Transverse colon (tissue), 4 donors: ENCODE measurements at regions not wholly inside any gene's neighbourhood (a gene's known extent, or its start where the extent isn't known, plus 50 kb on each side); places are given as distances from the start of the nearest gene placed in this dataset.

Experiments
- DNase-seq: peaks from one replicate; pipeline ENCODE4 v3.0.0-alpha.2; 2019
- H3K27ac ChIP-seq, 4 donors: fragments of 200-600 bp; sonication (generic); 2 replicates each; pipeline ENCODE4 v1.5.1; 2016 to 2018; ENCODE audit warnings: inconsistent platforms in 4 of 4
- H3K27me3 ChIP-seq: fragments of 200-600 bp; sonication (generic); 2 replicates; pipeline ENCODE4 v1.5.1; 2017; ENCODE audit warnings: inconsistent platforms
- H3K36me3 ChIP-seq, 4 donors: fragments of 200-600 bp; sonication (generic); 2 replicates each; pipeline ENCODE4 v1.5.1; 2017 to 2019; ENCODE audit warnings: inconsistent platforms in 4 of 4
- H3K4me1 ChIP-seq, 4 donors: fragments of 200-600 bp; sonication (generic); 2 replicates each; pipeline ENCODE4 v1.5.1; 2017 to 2020; ENCODE audit warnings: inconsistent platforms in 4 of 4
- H3K4me3 ChIP-seq, 4 donors: fragments of 200-600 bp; sonication (generic); 1 replicate in 1 of 4; 2 replicates in 3 of 4; pipeline versions ENCODE4 v1.5.1 to v1.6.1; 2017 to 2019; ENCODE audit warnings: inconsistent platforms in 4 of 4
- H3K9me3 ChIP-seq, 2 donors: fragments of 200-600 bp; sonication (generic); 2 replicates each; pipeline ENCODE4 v1.5.1; 2017 to 2019; ENCODE audit warnings: inconsistent platforms in 2 of 2
- EP300 ChIP-seq: sonication (generic); formaldehyde crosslinking; IDR thresholded peaks from one replicate; pipeline ENCODE4 v1.6.1; 2017; ENCODE audit warnings: antibody characterized with exemption, low read depth
- POLR2A ChIP-seq: fragments of 450-650 bp; IDR thresholded peaks from one replicate; pipeline ENCODE4 v1.6.1; 2016; ENCODE audit warnings: antibody characterized with exemption, mild to moderate bottlenecking, moderate library complexity
- POLR2AphosphoS5 ChIP-seq, 3 donors: sonication (generic); formaldehyde crosslinking; IDR thresholded peaks; one replicate each; pipeline ENCODE4 v1.6.1; 2016; ENCODE audit warnings: antibody characterized with exemption in 3 of 3
- WGBS, 2 donors: methylation state at CpG; one replicate each; pipeline ENCODE4 v1.1.5; 2018; ENCODE audit warnings: low coverage in 1 of 2; 5-methylcytosine and 5-hydroxymethylcytosine counted together
- in situ Hi-C, 4 donors: fragments of 200-750 bp; cut with MboI; loops; one replicate each; pipeline versions ENCODE4 v1.15.0 to v1.15.1; 2017; ENCODE audit warnings: low sequenced_read_pairs in 3 of 4, low pct_ligation_motif_present in 1 of 4, low pct_unique_long_range_greater_than_20kb in 1 of 4
- intact Hi-C: fragments of 100-400 bp; cut with DNase I; formaldehyde crosslinking; loops from one replicate; pipeline ENCODE4 v1.15.1; 2023; ENCODE audit warnings: low total_unique reads
- TF ChIP-seq, protein P1 (sequence below), 5 experiments: fragments of 200-600 bp in 3 of 5; fragments of 450-650 bp in 2 of 5; sonication (generic) in 3 of 5; IDR thresholded peaks; 1 replicate in 2 of 5; 2 replicates in 3 of 5; pipeline ENCODE4 v1.5.1; 2016 to 2017; ENCODE audit warnings: antibody characterized with exemption in 5 of 5, inconsistent platforms in 3 of 5, mild to moderate bottlenecking in 2 of 5, moderate library complexity in 1 of 5

DNA sequence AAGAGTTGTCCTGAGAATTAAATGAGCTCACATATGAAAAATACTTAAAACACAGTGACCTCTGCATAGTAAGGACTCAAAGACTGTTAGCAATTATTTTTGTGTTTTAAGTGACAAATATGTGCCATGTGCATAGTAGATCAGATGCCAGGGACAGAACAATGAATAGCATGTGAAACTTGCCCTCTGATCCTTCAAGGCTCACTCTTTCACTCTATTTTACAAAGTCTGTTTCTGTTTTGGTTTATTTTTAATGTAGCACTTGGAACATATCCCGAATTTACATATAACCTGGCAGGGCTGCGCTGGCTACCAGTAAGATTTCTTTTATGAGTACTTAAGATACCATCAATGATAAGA lies 135.5 kb upstream of the TNFAIP3 start:
- Histone ChIP-seq H3K9me3 (no peaks in the 10 kb centered on the region), H3K27ac (no peak overlapping the region), H3K36me3 (no peaks in the 10 kb centered on the region), H3K4me1 (peaks cover 0 to 32% (median 6%) of the 10 kb centered on the region in 4 donors), H3K27me3 (no peaks in the 10 kb centered on the region), H3K4me3 (no peak overlapping the region)
- no peak for TF ChIP-seq POLR2AphosphoS5 (IDR thresholded peaks at IDR 0.05)
- intact Hi-C loops (no loop called here), in situ Hi-C loops (no loop called here)
- DNase-seq, result no peak
- WGBS, 2 donors, result 47 to 69% methylated on average over 2 of the region's 2 CpGs

DNA sequence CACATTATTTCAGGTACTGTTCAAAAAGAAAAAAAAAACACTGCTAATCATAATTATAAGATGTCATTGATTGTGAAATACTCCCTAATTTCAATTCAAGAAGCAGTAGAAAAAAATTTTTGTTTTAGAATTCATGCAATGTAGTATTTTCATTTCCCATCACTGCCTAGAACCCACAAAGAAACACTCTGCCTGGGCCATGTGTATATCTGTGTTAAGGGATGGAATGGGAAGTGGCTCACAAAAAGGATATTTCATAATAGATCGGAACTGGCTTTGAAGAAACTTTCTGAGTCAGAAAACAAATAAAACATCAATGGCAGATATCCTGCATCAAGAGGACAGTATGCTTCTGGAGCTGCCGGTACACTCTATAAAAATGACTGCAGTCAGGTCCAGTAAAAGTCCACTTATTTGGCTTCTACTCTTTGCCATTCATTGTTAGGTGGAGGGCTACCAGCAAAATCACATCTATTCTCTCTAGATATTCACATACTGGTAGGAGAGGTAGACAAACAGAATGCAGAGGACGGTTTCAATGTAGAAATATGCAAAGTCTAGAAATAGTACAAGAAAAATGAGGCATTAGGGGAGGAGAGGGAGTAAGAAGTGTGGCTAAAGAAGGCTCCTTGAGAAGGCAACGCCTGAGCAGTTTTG lies 135.0 kb upstream of the TNFAIP3 start:
- Histone ChIP-seq H3K27ac (peak overlapping the region in 1 of 4 donors; percentile 1), H3K27me3 (no peaks in the 10 kb centered on the region), H3K36me3 (no peaks in the 10 kb centered on the region), H3K4me1 (peaks cover 0 to 32% (median 6%) of the 10 kb centered on the region in 4 donors), H3K4me3 (no peak overlapping the region), H3K9me3 (no peaks in the 10 kb centered on the region)
- DNase-seq, result no peak
- no peak for TF ChIP-seq EP300
- TF ChIP-seq POLR2AphosphoS5 (IDR thresholded peaks at IDR 0.05), result peak in 1 of 3 donors; percentile 21
- intact Hi-C loops (no loop called here), in situ Hi-C loops (no loop called here)
- 43 to 45% methylated on average over 4 of the region's 4 CpGs for WGBS, 2 donors

DNA sequence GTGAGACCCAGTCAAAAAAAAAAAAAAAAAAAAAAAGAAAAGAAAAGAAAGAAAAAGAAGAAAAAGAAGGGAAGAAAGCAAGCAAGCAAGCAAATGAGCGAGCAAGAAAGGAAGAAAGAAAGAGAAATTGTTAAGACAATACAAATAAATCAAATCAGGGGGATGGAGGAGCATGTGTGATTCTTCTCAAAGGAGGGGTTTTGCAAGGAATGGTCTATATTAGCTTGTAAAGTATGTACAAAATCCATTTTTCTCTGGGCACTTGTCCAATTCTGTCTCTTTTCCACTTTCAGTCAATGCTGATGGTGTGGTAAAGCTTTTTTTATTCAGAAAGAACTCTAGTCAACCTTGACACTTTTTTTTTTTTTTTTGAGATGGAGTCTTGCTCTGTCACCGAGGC lies 133.7 kb upstream of the TNFAIP3 start:
- Histone ChIP-seq H3K4me1 (peaks cover 0 to 32% (median 6%) of the 10 kb centered on the region in 4 donors), H3K4me3 (no peak overlapping the region), H3K27me3 (no peaks in the 10 kb centered on the region), H3K36me3 (no peaks in the 10 kb centered on the region), H3K27ac (peak overlapping the region in 3 of 4 donors; percentile 15 to 52 (median 37)), H3K9me3 (no peaks in the 10 kb centered on the region)
- WGBS, 2 donors, result 86 to 96% methylated on average over 2 of the region's 2 CpGs
- intact Hi-C loops (no loop called here), in situ Hi-C loops (no loop called here)
- no peak for TF ChIP-seq EP300
- DNase-seq, result no peak

DNA sequence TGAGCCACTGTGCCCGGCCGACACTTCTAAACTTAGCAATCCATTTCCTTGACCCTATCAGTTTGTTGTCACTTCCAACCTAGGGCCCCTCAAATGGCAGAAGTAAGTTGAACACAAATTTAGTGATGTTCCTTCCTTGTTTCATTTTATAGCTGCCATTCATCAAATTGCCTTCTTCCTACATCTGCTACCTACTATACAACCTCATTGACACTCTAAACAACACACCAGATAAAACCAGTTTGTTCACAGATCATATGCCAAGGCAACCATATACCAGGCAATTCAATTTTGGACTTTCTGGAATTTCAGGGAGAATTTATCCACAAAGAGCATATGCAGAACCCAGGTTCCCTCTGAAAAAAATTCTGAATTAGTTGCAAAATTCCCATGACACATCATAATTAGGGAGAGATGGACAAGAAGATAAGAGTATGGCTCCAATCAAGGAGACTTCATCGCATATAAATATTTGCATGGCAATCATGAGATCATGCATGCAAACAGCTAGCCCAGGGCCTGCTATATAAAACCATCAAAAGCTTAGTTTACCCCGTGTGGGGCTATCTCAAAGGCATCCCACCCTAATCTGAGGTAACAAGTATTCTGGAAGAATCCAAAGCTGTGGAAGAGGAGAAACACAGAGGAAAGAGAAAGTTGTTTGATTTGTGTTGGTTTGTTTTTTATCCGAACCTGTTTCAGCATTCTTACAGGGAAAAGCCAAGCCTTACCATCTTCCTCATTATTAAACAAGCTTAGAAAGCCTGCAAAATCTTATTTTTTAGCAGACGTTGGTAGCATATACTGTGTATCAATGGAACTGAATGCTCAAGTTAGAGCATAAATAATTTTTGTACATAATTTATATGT lies 132.8 kb upstream of the TNFAIP3 start:
- H3K9me3 ChIP-seq, result no peaks in the 10 kb centered on the region
- no peaks in the 10 kb centered on the region for H3K36me3 ChIP-seq
- no peak overlapping the region for H3K4me3 ChIP-seq
- peak overlapping the region in 3 of 4 donors; percentile 15 to 52 (median 37) for H3K27ac ChIP-seq
- H3K27me3 ChIP-seq, result no peaks in the 10 kb centered on the region
- H3K4me1 ChIP-seq, result peaks cover 0 to 32% (median 6%) of the 10 kb centered on the region in 4 donors
- intact Hi-C loops (no loop called here), in situ Hi-C loops (no loop called here)
- DNase-seq, result no peak
- TF ChIP-seq POLR2AphosphoS5 (IDR thresholded peaks at IDR 0.05) (peak in 1 of 3 donors; percentile 21), EP300 (no peak), POLR2A (no peak)
- TF ChIP-seq, protein P1, sequence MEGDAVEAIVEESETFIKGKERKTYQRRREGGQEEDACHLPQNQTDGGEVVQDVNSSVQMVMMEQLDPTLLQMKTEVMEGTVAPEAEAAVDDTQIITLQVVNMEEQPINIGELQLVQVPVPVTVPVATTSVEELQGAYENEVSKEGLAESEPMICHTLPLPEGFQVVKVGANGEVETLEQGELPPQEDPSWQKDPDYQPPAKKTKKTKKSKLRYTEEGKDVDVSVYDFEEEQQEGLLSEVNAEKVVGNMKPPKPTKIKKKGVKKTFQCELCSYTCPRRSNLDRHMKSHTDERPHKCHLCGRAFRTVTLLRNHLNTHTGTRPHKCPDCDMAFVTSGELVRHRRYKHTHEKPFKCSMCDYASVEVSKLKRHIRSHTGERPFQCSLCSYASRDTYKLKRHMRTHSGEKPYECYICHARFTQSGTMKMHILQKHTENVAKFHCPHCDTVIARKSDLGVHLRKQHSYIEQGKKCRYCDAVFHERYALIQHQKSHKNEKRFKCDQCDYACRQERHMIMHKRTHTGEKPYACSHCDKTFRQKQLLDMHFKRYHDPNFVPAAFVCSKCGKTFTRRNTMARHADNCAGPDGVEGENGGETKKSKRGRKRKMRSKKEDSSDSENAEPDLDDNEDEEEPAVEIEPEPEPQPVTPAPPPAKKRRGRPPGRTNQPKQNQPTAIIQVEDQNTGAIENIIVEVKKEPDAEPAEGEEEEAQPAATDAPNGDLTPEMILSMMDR (IDR thresholded peaks at IDR 0.05), result no peak
- 61 to 64% methylated on average over 5 to 6 of the region's 6 CpGs for WGBS, 2 donors

DNA sequence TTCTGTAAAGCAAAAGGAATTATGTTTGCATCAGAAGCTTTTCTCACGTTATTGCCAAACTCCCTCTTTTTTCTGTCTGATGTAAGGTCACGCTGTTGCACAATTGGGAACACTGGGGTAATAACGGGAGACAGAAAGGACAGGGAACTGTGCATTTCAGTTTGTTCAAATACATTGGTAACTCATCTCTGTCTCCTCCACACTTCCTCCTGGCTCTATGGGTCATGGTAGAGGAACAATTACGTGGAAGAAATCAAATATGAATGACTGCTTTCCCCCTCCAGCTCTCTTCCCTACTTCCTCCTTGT lies 132.2 kb upstream of the TNFAIP3 start:
- Histone ChIP-seq H3K36me3 (no peaks in the 10 kb centered on the region), H3K27me3 (no peaks in the 10 kb centered on the region), H3K9me3 (no peaks in the 10 kb centered on the region), H3K27ac (peak overlapping the region in 3 of 4 donors; percentile 15 to 52 (median 37)), H3K4me1 (peaks cover 0 to 32% (median 6%) of the 10 kb centered on the region in 4 donors), H3K4me3 (no peak overlapping the region)
- in situ Hi-C loops (no loop called here), intact Hi-C loops (no loop called here)
- no peak for TF ChIP-seq POLR2A
- 58 to 70% methylated on average over 4 of the region's 4 CpGs for whole genome bisulfite sequencing, 2 donors
- DNase-seq, result no peak

DNA sequence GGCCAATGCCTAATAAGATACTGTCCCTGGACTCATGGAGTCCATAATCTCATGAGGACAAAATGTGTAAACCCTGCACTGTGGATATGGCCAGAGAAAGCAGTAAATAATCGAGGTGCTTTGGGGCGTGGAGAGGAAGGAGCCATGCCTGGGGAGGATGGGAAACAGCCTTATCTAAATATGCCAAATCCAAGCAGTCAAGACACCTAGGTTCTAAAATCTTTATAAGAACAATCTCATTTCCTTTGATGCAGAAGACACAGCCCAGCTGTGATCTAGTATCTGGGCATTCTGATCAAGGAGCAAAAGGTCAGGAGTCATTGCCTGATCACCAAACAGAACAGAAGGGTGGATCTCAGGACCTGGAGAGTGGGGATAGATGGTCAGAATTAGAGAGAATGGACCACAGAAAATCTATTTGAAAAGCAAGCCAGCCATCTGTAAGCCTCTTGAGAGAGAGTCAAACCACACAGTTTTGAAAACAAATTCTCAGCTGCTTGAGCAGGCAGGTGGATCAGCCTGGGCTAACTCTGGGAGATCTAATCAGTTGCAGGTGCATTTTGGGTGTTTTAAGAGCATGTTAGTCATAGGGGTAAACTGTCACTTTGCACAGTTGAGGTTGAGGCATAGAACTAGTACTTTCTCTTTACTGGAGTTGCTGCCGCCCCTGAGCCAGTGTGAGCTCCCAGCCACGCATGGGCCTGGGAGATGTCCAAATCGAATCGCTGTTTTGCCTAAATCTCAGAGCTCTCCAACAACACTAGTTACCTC lies 130.8 kb upstream of the TNFAIP3 start:
- Histone ChIP-seq H3K4me1 (peaks cover 0 to 32% (median 6%) of the 10 kb centered on the region in 4 donors), H3K9me3 (no peaks in the 10 kb centered on the region), H3K4me3 (no peak overlapping the region), H3K27ac (no peak overlapping the region), H3K27me3 (no peaks in the 10 kb centered on the region), H3K36me3 (no peaks in the 10 kb centered on the region)
- TF ChIP-seq POLR2A (no peak), EP300 (no peak), POLR2AphosphoS5 (IDR thresholded peaks at IDR 0.05) (no peak)
- TF ChIP-seq, protein P1 (IDR thresholded peaks at IDR 0.05), result no peak
- no peak for DNase-seq
- WGBS, 2 donors, result 79 to 85% methylated on average over 2 to 6 of the region's 6 CpGs
- in situ Hi-C loops, result no loop called here
- intact Hi-C loops, result no loop called here
